Psoas muscle (tissue), 7 donors: ENCODE measurements at regions not wholly inside any gene's neighbourhood (a gene's known extent, or its start where the extent isn't known, plus 50 kb on each side); places are given as distances from the start of the nearest gene placed in this dataset.

Source experiments
- ATAC-seq, 4 donors: fragments of 200-7000 bp; cut with Tn5 transposase; one replicate each; pipeline ENCODE4 v1.9.1; 2020; ENCODE audit warnings: moderate library complexity in 3 of 4, mild to moderate bottlenecking in 2 of 4
- DNase-seq, 2 donors: peaks; one replicate each; pipeline ENCODE4 v3.0.0-alpha.2; 2020
- H3K27ac ChIP-seq: fragments of 200-600 bp; one replicate; pipeline ENCODE4 v1.8.0; 2022
- H3K27me3 ChIP-seq, 3 donors: fragments of 200-600 bp in 1 of 3; one replicate each; pipeline versions ENCODE4 v1.6.1 to v1.8.0; 2013 to 2022; ENCODE audit warnings: low read length in 2 of 3, mild to moderate bottlenecking in 2 of 3, moderate library complexity in 1 of 3; ENCODE audit not compliant: insufficient read depth in 3 of 3
- H3K36me3 ChIP-seq, 2 donors: fragments of 200-600 bp in 1 of 2; one replicate each; pipeline versions ENCODE4 v1.6.1 to v1.8.0; 2013 to 2022; ENCODE audit warnings: low read depth in 1 of 2, mild to moderate bottlenecking in 1 of 2, moderate library complexity in 1 of 2; ENCODE audit not compliant: insufficient read depth in 1 of 2
- H3K4me1 ChIP-seq: fragments of 200-600 bp; one replicate; pipeline ENCODE4 v1.8.0; 2022
- H3K4me3 ChIP-seq: fragments of 200-600 bp; one replicate; pipeline ENCODE4 v1.8.0; 2022; ENCODE audit warnings: mild to moderate bottlenecking
- H3K9me3 ChIP-seq: fragments of 200-600 bp; one replicate; pipeline ENCODE4 v1.8.0; 2022
- WGBS, 3 donors: extraction: QIAGEN DNeasy Blood & Tissue Kit; methylation state at CpG; one replicate each; pipeline versions ENCODE4 v1.1.6 to v1.1.7; 2013; 5-methylcytosine and 5-hydroxymethylcytosine counted together
- intact Hi-C, 2 donors: fragments of 100-400 bp; cut with DNase I; formaldehyde crosslinking; loops; one replicate each; pipeline versions ENCODE4 v1.11.0 to v1.14.2; 2022
- TF ChIP-seq, protein P1 (sequence below): fragments of 200-600 bp; IDR thresholded peaks from one replicate; pipeline ENCODE4 v1.8.0; 2022; ENCODE audit warnings: antibody characterized with exemption
- donor health status: healthy with polysubstance abuse.
- donor health status: DM: no; HTN: no; CAD: no; lungs with moderate emphysema.
- donor health status: Bipolar disorder and iron deficiency.
- donor health status: healthy.
- donor health status: DM: yes; HTN: yes; CAD: no.
- donor health status: DM: no; HTN: no; CAD: no.
- donor health status: DM: yes; HTN: yes; CAD: no.

DNA sequence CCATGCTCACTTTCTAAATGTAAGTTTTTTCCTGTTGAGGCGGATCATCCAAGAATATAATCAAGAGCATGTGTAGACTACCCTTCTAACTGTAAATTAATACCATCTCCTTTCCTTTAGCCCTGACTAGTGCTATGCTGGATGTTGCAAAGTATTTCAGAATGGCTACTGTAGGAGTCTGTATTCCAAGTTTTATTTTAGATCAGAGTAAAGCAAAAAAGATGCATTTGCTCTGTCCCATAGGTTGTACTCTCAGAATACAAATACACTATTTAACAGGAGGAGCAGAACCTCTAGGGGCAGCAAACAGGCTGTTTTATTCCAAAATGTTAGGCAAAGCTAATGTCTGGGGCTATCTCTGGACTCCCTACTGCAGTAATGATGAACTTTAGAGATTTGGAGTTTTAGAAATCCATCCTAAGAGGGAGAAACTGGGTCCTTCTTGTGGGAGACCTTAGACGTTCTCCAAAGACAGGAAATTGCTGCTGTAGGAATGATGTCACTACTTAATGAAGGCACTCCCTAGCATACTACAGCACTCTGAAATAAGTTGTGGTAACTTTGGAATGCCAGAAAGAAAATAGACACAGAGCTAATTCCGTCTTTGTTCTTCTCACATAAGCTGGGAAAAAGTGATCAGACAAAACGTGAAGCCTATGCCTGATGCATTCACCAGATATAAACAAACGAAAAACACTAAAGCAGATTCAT, 392.4 kb upstream of the HS3ST5 start:
- Histone ChIP-seq H3K36me3 (no peaks in the 10 kb centered on the region), H3K9me3 (no peaks in the 10 kb centered on the region), H3K4me1 (no peaks in the 10 kb centered on the region), H3K27me3 (no peaks in the 10 kb centered on the region), H3K4me3 (no peak overlapping the region), H3K27ac (no peak overlapping the region)
- TF ChIP-seq, protein P1, sequence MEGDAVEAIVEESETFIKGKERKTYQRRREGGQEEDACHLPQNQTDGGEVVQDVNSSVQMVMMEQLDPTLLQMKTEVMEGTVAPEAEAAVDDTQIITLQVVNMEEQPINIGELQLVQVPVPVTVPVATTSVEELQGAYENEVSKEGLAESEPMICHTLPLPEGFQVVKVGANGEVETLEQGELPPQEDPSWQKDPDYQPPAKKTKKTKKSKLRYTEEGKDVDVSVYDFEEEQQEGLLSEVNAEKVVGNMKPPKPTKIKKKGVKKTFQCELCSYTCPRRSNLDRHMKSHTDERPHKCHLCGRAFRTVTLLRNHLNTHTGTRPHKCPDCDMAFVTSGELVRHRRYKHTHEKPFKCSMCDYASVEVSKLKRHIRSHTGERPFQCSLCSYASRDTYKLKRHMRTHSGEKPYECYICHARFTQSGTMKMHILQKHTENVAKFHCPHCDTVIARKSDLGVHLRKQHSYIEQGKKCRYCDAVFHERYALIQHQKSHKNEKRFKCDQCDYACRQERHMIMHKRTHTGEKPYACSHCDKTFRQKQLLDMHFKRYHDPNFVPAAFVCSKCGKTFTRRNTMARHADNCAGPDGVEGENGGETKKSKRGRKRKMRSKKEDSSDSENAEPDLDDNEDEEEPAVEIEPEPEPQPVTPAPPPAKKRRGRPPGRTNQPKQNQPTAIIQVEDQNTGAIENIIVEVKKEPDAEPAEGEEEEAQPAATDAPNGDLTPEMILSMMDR, result no peak
- intact Hi-C loops, result no loop called here
- no peak for DNase-seq
- no peak for ATAC-seq
- WGBS, 3 donors, result 62 to 72% (median 65%) methylated on average over 5 of the region's 5 CpGs

DNA sequence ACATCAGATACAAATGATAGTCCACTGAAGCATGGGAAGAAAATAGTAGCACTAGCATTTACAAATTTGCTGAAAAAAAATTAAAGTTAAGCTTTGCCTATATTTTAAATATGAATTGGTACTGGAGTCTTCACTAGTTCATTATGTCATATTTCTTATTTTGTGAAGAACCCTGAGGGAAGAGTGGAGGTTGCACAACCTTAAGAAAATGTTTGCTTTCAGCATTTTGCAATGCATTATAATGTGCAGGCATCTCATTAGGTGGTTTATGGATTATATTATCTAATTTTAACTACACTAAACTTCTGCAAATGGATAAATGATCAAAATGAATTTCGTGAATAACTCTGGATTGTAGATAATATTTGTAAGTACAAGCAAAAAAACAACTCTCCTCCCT, 390.8 kb upstream of the HS3ST5 start:
- 60 to 88% (median 75%) methylated on average over 1 of the region's 1 CpG for WGBS, 3 donors
- H3K27ac ChIP-seq, result no peak overlapping the region
- no peaks in the 10 kb centered on the region for H3K9me3 ChIP-seq
- no peak overlapping the region for H3K4me3 ChIP-seq
- ATAC-seq (no peak), DNase-seq (no peak)
- no peaks in the 10 kb centered on the region for H3K27me3 ChIP-seq
- no peaks in the 10 kb centered on the region for H3K36me3 ChIP-seq
- TF ChIP-seq, protein P1, result no peak
- intact Hi-C loops, result no loop called here
- no peaks in the 10 kb centered on the region for H3K4me1 ChIP-seq

GRCh38 chr6:114718716-114719270, 376.0 kb upstream of the HS3ST5 start:
- intact Hi-C loops, result no loop called here
- TF ChIP-seq, protein P1, result no peak
- no peak for DNase-seq
- no peaks in the 10 kb centered on the region for H3K9me3 ChIP-seq
- WGBS, 3 donors, result 57 to 60% (median 57%) methylated on average over 2 of the region's 2 CpGs
- no peaks in the 10 kb centered on the region for H3K27me3 ChIP-seq
- ATAC-seq, result no peak
- H3K4me1 ChIP-seq, result no peaks in the 10 kb centered on the region
- no peaks in the 10 kb centered on the region for H3K36me3 ChIP-seq
- H3K27ac ChIP-seq, result no peak overlapping the region
- H3K4me3 ChIP-seq, result no peak overlapping the region

GRCh38 chr6:114718186-114718585, 375.4 kb upstream of the HS3ST5 start:
- no peaks in the 10 kb centered on the region for H3K4me1 ChIP-seq
- no peak overlapping the region for H3K4me3 ChIP-seq
- TF ChIP-seq, protein P1, result no peak
- H3K27ac ChIP-seq, result no peak overlapping the region
- intact Hi-C loops, result no loop called here
- ATAC-seq, result no peak
- no peak for DNase-seq
- no peaks in the 10 kb centered on the region for H3K9me3 ChIP-seq
- 37 to 48% (median 39%) methylated on average over 3 of the region's 3 CpGs for WGBS, 3 donors
- no peaks in the 10 kb centered on the region for H3K27me3 ChIP-seq
- no peaks in the 10 kb centered on the region for H3K36me3 ChIP-seq
